HG02943 (cell line): ENCODE measurements at regions not wholly inside any gene's neighbourhood (a gene's known extent, or its start where the extent isn't known, plus 50 kb on each side); places are given as distances from the start of the nearest gene placed in this dataset.
"Not testable (repeated sequence)": the region's sequence is repeated elsewhere in the genome, so short reads cannot be mapped to it uniquely, and the experiment has no call there.

Experiments used
- ATAC-seq: cut with Tn5 transposase; IDR thresholded peaks from one replicate; pipeline ENCODE4 v1.9.1; 2021; ENCODE audit warnings: mild to moderate bottlenecking, low read depth, moderate library complexity; ENCODE audit not compliant: unreplicated experiment

DNA sequence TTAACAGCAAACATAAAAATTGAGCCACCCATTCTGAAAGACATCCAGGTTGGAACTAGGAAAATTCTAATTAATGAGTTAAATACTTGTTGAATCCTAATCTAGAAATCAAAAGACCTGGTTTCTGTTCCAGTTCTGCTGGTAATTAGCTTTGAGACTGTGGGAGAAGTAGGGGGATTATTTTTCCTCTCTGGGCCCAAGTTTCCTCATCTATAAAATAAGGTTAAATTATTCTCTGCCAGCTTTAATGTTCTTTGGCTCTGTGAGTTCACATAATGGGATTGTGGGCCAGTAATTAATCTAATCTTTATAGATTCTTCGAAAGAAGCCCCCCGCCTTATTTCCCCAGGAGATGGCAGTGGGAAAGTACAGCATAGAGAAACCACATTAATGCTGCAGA is 104.6 kb downstream of the ENC1 start:
- ATAC-seq = no peak

DNA sequence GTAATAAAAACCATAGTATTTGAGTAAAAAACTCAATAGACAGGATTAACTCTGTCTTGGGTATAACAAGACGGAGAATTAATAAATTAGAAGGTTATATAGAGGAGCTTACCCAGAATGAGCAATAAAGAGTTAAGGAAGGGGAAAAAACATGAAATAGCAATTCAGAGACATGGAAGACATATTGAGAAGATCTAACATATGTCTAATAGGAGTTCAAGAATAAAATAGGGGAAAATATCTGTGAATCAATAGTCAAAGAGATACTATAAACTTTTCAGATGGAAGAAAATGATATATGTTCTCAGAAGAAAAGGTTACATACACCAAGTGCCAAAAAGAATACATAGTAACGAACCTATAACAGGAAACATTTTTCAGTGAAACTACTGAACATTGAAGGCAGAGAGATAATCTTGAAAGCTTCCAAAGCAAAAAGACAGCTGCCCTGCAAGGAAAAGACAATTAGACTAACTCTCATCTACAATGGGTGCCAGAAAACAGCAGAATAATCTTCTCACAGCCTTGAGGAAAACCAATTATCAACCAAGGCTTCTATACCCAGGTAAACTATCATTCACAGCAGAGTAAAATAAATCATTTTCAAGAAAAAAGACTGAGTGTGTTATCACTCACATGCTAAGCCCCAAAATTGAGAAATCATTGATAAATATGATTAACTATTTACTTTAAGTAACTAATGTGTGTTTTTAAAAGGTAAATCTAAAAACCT is 106.0 kb downstream of the ENC1 start:
- ATAC-seq = no peak

DNA sequence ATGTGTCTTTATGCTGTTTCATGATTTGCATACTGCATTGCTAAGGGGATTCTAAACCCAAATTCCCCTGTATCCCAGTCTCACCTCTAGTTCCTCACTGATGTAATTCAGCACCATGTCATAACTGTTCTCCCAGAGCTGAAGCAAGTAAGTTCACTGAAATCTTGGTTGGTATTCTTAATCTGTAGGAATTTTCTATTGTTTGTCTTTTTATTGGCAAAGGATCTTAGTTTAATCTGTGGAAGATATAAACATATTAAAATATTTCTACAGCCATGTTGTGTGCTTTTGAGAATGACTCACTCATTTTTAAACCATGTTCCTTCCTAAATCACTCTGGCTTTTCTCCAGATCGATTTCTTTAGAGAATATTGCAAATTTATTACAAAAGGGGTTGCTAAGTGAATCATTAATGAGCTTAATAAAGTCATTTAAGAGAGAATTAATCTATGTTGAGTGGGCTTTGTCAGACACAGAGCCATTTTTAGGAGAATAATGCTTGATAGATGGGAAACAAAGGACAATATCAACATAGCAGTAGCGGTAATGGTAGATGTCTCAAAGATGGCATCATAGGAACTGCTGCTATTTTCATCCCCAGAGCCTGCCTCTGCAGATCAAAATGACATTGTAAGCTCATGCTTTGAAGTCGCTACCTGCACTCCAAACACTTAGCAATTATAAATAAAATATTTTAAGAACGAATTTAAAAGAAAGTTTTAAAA is 110.0 kb downstream of the ENC1 start:
- ATAC-seq = no peak

DNA sequence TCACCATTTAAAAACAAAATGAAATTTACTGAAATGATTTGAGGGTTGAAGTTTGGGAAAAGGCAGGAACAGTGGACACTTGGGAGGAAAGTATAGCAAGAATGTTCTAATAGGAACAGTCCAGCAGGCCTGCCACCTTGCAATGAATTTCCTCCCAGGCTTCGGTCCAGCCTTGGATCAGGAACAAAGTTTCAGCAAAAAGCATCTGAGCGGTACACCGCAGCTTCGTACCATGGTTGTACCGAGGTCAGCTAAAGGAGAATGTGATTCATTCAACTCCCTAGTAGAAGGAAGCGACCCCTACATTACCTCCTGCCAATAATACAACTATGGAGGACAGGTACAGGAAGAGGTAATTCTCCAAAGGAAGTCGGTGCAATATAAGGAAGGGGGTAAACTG is 111.4 kb downstream of the ENC1 start:
- ATAC-seq = no peak

DNA sequence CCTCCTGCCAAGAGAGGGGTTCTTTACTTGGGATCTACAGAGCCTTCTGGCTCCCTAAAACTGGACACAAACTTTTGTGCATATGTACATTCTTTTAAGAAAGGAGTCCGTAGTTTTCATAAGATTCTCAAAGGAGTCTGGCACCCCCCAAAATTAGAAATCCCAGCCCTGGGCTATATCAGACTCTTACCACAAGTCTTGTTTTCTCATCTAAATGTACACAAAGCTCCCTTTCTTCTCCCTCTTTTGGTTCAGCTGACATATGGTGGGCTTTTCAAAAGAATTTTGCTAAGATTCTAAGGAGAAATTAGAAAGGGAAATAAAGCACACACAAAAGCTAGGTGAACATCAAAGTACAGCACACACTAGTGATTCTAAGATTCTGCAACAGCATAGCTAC is 114.4 kb downstream of the ENC1 start:
- no peak for ATAC-seq

DNA sequence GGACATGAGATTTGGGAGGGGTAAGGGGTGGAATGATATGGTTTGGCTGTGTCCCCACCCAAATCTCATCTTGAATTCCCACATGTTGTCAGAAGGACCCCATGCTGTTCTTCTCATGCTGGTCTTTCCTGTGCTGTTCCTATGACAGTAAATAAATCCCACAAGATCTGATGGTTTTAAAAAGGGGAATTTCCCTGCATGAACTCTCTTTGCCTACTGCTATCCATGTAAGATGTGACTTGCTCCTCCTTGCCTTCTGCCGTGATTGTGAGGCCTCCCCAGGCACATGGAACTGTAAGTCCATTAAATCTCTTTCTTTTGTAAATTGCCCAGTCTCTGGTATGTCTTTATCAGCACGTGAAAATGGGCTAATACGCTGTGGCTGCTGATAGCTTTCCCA is 115.8 kb downstream of the ENC1 start:
- not testable (repeated sequence) for ATAC-seq

DNA sequence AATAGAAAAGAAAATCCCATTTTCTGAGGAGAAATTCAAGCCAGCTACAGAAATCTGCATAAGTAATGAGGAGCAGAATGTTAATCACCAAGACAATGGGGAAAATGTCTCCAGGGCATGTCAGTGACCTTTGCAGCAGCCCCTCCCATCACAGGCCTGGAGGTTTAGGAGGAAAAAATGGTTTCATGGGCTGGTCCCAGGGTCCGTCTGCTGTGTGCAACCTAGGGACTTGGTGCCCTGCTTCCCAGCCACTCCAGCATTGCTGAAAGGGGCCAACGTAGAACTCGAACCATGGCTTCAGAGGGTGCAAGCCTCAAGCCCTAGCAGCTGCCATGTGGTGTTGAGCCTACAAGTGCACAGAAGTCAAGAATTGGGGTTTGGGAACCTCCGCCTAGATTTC is 116.8 kb downstream of the ENC1 start:
- not testable (repeated sequence) for ATAC-seq

DNA sequence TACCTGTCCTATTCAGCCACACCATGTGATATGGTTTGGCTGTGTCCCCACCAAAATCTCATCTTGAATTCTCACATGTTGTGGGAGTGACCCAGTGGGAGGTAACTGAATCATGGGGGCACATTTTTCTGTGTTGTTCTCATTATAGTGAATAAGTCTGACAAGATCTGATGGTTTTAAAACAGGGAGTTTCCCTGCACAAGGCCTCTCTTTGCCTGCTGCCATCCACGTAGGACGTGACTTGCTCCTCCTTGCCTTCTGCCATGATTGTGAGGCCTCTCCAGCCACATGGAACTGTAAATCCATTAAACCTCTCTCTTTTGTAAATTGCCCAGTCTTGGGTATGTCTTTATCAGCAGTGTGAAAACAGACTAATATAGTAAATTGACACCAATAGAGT is 117.7 kb downstream of the ENC1 start:
- not testable (repeated sequence) for ATAC-seq

DNA sequence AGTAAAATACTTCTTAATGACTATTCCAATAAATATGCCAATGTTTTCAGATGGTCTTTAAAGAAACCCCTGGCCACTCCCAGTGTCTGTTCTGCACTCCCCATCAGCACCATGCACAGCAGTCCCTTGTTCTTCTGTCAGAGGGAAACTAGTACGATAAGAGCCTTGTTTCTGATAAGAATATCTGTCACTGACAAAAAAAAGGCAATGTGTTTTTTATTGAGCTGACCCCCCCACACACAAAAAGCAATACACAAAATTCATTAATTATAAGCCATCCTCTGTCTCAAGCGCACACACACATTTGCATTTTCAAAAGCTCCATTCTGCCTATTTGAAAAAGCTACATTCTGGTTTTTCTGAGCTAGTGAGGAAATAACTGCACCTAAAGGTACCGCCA is 119.1 kb downstream of the ENC1 start:
- no peak for ATAC-seq

DNA sequence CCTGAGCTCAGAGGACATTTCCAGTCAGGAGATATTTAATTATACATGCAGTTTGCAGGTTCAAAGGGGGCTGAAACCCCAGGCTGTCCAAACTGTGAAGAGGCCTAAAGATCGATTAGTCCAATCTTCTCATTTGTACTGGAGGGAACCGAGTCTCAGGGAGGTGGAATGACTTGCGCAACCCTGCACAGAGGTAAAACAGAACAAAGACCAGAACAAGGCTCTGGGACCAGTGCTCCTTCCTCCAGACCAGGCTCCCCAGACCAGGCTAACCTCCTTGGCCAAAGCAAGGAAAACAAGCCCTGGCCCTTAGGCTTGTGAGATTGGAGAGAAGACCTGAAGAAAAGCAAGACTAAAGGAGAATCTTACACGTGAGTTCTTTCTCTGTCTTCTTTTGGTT is 120.8 kb downstream of the ENC1 start:
- ATAC-seq = no peak

DNA sequence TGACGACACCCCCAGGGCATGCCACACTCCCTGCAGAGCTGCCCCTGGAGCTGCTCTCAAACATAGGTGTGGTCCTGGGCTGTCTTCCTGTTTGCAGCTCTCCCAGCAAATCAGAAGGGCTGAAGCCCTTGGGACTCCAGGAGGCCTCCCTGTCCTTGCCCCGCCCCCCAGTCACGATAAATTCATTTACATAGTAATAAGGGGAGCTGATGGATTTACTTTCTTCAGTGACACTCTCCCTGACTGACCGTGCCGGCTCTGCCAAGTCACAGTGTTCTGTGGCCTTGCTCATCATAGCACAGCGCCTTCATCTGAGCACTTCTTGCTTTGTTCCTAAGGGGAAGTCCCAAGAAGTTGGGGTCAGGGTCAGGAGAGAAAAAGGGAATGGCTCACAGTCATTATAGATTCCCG is 121.4 kb downstream of the ENC1 start:
- ATAC-seq = no peak

DNA sequence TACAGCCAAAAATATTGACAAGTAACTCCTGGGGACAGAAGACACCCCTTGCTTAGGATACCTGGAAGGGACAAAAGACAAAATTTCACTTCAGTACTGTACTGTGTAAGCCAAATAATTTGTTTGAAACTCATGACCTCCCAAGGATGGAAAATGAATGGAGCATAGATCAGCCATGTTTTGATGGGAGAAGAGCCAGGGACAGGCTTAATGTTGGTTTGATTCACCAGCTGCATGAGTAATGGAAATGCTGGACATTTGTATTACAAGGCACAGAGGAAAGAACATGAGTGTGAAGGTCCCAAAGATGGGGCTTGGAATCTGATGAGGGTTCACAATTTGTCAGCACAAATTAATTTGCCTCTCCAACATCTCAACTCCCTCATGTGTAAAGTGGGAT is 122.8 kb downstream of the ENC1 start:
- ATAC-seq = no peak

DNA sequence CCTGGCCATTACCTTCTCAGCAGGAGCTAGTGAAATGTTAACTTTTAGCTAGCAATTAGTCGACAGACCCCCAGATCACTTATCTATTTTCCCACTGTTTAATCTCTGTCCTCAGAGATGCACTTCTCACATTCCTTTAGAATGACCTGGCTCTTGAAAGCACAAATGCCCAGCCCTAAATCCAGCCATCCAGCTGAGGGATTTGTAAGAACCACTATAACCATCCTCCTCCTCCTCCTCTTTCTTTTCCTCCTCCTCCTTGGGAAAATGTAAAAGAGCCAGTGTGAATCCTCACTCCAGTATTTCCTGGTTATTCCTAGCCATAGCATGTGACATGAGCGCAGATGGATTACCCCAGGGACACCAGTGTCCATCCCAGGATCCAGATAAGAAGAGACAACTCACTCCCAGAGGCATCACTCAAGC is 124.3 kb downstream of the ENC1 start:
- ATAC-seq = no peak

DNA sequence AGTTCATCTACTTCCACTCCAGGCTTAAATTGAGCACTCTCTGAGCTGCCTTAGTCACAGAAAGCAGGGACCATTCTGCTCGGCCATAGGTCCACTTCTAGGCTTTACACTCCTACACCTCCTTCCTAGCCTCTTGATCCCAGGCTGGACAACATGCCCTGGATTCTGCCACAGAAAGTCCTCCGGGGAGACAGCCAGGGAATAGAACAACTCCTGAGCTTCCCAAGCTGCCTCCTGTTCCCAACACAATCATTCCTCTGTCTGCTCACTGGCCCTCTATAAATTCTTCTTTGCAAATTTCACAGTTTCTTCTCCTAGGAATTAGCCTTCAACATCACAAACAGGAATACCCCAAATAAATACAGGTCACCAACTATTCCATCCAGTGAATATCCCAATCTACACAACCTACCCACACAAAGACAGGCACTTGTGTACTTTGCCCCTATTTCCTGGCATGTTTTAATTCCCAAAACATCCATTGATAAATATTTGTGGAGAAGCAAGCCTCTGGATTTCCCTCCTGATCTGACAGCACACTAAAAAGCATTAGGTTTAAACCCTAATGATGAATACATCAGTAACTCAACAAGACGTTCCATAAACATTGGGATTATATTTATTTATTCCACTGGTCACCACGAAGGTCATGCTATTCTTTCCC is 125.5 kb downstream of the ENC1 start:
- ATAC-seq = no peak

DNA sequence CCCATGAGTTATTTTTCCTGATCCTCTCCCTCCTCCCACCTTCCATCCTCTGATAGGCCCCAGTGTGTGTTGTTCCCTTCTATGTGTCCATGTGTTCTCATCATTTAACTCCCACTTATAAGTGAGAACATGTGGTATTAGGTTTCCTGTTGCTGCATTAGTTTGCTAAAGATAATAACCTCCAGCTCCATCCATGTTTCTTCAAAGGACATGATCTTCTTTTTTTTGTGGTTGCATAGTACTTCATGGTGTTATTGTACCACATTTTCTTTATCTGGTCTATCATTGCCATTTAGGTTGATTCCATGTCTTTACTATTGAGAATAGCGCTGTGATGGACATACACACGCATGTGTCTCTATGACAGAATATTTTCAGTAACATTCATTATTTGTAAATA is 128.8 kb downstream of the ENC1 start:
- ATAC-seq = not testable (repeated sequence)

DNA sequence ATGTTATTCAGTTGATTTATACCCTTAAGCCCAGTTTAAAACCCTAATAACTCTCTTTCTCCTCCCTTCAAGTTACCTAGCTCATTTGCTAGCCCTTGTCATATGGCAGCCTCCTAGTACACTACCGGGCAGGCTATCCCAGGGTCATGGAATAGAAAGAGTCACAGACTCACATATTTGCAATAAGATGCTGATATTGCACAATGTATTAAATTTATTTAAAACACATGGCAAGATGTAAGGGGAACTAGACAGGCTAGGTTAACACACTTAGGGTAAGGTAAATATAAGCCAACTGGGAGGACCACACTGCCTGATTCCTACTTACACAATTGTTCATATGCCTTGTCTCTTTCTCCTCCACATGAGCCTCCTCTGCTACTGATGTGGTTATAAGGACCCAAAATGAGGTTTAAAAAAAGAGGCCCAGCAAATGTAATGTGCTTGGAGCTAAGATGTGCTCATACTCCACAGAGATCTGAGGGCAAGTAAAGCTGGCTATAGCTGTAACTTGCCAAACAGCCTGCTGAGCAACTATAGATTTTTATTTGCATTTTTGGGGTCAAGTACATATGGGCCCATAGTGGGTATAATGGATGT is 130.0 kb downstream of the ENC1 start:
- no peak for ATAC-seq

DNA sequence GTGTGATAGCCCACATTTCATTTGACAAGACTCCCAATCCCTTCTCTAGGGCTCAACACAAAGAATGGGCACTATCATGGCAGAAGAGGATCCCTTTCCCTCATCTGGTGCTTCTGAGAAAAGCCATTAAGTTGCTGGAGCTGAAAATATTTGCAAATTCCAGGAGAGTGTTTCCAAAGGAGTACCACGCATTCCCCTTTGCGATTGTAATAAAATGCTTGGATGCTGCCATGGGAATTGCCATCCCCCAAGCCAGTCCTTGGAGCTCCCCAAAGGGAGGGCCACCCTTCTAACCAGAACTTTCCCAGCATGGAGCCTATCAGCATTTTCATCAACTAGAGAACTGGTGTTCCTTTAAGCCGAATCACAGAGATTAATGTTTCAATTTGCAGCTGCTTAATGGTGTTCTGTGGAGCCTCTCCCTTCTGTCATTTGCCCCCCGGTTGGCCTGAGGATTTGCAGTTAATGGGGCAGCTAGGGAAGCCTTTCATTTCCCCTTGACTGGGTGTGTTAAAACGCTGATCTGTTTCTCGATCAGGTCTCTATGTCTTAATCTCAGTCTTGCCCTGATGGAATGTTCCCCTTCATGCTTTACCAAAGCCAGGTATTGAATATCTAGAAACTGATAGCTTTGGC is 133.0 kb downstream of the ENC1 start:
- ATAC-seq = no peak

DNA sequence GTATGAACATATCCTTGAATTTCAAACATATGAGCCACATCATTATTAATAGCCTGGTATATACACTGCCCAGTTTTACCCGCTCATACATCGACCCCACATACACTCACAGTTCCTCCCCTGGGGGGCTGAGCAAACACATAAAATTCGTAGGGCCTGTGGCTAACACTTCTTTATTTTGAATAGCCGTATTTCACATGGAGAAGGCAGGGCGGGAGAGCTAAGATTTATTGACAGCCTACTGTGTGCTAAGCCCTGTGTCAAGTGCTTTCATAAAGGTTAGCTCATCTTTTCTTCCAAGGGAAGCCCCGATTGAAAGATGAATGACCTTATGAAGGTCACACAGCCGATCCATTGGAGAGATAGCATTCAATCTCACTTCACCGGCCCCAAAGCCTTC is 134.4 kb downstream of the ENC1 start:
- no peak for ATAC-seq

DNA sequence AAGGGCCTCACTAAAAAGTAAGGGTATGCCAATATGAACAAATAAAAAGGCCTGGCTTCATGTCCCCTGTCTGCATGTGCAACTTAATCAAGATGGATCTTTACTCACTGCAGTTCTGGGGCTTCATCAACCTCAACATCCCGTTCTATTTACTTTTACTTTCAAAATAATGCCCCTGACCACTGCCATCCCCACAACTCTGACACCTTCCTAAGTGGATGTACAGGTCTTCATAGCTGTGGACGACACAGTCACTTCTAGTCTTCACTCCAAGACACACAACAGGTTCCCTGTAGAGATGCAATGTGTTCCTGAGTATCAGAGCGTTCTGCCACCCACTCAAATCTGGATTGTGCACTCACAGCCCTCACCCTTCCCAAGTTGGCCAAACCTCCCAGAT is 136.1 kb downstream of the ENC1 start:
- ATAC-seq = no peak

DNA sequence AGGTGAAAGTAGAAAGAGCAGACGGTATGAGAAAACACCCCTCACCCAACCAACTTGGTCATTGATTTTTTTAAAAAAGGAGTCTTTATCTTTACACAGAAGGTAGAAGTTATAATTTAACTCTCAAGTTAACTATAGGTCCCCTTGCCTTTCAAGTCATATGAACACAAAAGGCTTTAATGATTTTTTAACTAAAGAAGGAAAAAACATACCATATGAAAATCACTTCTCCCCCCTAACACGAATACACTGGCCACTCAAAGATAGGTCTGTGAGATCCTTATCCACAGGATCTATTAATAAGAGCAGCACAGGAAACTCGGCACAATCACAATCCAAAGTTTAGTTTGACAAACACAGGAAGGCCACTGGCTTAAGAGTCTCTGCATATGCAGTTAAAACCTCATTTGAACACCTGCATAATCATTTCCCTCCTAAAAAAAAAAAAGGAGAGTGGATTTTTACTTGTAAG is 138.0 kb downstream of the ENC1 start:
- no peak for ATAC-seq
